ENCODE measurements at regions not wholly inside any gene's neighbourhood (a gene's known extent, or its start where the extent isn't known, plus 50 kb on each side); places are given as distances from the start of the nearest gene placed in this dataset.
"Not testable (repeated sequence)": the region's sequence is repeated elsewhere in the genome, so short reads cannot be mapped to it uniquely, and the experiment has no call there.

- Histone ChIP-seq H3K9ac (ENCODE audit: low read length) (no peak overlapping the region), H3K4me1 (ENCODE audit: control insufficient read depth, low read depth, low read length) (peaks cover 3% of the 10 kb centered on the region), H3K36me3 (ENCODE audit: control insufficient read depth, low read depth, low read length) (no peaks in the 10 kb centered on the region), H3K4me3 (ENCODE audit: low read length) (no peak overlapping the region), H3K27ac (ENCODE audit: low read length) (no peak overlapping the region), H3K27me3 (ENCODE audit: control insufficient read depth, insufficient read depth, low read length) (no peaks in the 10 kb centered on the region), H3K9me3 (ENCODE audit: control insufficient read depth, low read depth, low read length) (no peaks in the 10 kb centered on the region)
Measured at GRCh38 chr1:185477638-185478580, 160.9 kb upstream of the IVNS1ABP start.

- no peak overlapping the region for H3K4me3 ChIP-seq (ENCODE audit: low read length)
- H3K9me3 ChIP-seq (ENCODE audit: control insufficient read depth, low read depth, low read length) = no peaks in the 10 kb centered on the region
- peaks cover under 1% of the 10 kb centered on the region for H3K4me1 ChIP-seq (ENCODE audit: control insufficient read depth, low read depth, low read length)
- H3K9ac ChIP-seq (ENCODE audit: low read length) = no peak overlapping the region
- H3K27ac ChIP-seq (ENCODE audit: low read length) = no peak overlapping the region
- H3K36me3 ChIP-seq (ENCODE audit: control insufficient read depth, low read depth, low read length) = no peaks in the 10 kb centered on the region
- no peaks in the 10 kb centered on the region for H3K27me3 ChIP-seq (ENCODE audit: control insufficient read depth, insufficient read depth, low read length)
Measured at GRCh38 chr1:185474440-185475149, 157.6 kb upstream of the IVNS1ABP start.

- Histone ChIP-seq H3K27me3 (ENCODE audit: control insufficient read depth, insufficient read depth, low read length) (no peaks in the 10 kb centered on the region), H3K36me3 (ENCODE audit: control insufficient read depth, low read depth, low read length) (no peaks in the 10 kb centered on the region), H3K9me3 (ENCODE audit: control insufficient read depth, low read depth, low read length) (no peaks in the 10 kb centered on the region), H3K4me3 (ENCODE audit: low read length) (no peak overlapping the region), H3K27ac (ENCODE audit: low read length) (no peak overlapping the region), H3K9ac (ENCODE audit: low read length) (no peak overlapping the region), H3K4me1 (ENCODE audit: control insufficient read depth, low read depth, low read length) (no peaks in the 10 kb centered on the region)
Measured at GRCh38 chr1:185473186-185473585, 156.1 kb upstream of the IVNS1ABP start.

DNA sequence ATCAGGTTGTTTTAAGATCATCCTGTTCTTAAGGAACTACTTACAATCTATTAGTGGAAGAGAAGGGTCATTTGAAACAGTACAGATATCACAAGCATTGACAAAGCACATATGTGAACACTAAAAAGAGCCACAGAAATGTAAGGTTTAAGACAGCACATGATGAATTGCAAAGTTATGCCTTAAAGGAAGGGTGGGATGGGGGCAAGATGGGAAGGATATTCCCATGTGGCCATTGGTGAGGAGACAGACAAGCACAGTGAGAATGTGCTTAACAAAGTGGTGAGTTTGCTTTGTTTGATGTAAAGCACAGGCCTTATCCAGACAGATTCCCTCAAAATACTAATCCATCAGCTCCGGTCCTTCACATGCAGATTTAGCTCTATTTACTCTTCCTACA is 151.6 kb upstream of the IVNS1ABP start:
- Histone ChIP-seq H3K9me3 (ENCODE audit: control insufficient read depth, low read depth, low read length) (no peaks in the 10 kb centered on the region), H3K27me3 (ENCODE audit: control insufficient read depth, insufficient read depth, low read length) (no peaks in the 10 kb centered on the region), H3K9ac (ENCODE audit: low read length) (no peak overlapping the region), H3K4me3 (ENCODE audit: low read length) (no peak overlapping the region), H3K4me1 (ENCODE audit: control insufficient read depth, low read depth, low read length) (no peaks in the 10 kb centered on the region), H3K36me3 (ENCODE audit: control insufficient read depth, low read depth, low read length) (no peaks in the 10 kb centered on the region), H3K27ac (ENCODE audit: low read length) (no peak overlapping the region)

GRCh38 chr1:185467122-185467521 is 150.1 kb upstream of the IVNS1ABP start:
- Histone ChIP-seq H3K27me3 (ENCODE audit: control insufficient read depth, insufficient read depth, low read length) (no peaks in the 10 kb centered on the region), H3K4me1 (ENCODE audit: control insufficient read depth, low read depth, low read length) (no peaks in the 10 kb centered on the region), H3K9ac (ENCODE audit: low read length) (no peak overlapping the region), H3K27ac (ENCODE audit: low read length) (no peak overlapping the region), H3K9me3 (ENCODE audit: control insufficient read depth, low read depth, low read length) (no peaks in the 10 kb centered on the region), H3K4me3 (ENCODE audit: low read length) (no peak overlapping the region), H3K36me3 (ENCODE audit: control insufficient read depth, low read depth, low read length) (no peaks in the 10 kb centered on the region)

DNA sequence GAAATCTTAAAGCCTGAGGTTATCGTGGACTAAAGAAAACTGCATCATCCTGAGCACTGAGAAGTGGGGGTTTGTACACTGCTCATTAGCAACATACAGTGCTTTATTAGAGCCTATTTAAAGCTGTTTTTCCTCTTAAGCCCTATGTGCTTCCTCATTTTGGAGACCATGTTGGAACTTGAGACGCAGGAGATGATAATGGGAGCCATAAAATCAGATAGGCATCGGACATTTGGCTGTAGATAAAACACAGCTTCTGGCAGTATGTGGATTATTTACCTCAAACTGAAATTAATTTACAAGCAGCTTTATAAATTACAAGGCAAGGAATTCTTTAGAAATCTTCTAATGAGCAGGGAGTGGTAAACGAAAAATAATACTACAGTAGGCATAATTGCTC is 147.7 kb upstream of the IVNS1ABP start:
- Histone ChIP-seq H3K36me3 (ENCODE audit: control insufficient read depth, low read depth, low read length) (no peaks in the 10 kb centered on the region), H3K9me3 (ENCODE audit: control insufficient read depth, low read depth, low read length) (no peaks in the 10 kb centered on the region), H3K9ac (ENCODE audit: low read length) (no peak overlapping the region), H3K27ac (ENCODE audit: low read length) (no peak overlapping the region), H3K4me1 (ENCODE audit: control insufficient read depth, low read depth, low read length) (no peaks in the 10 kb centered on the region), H3K27me3 (ENCODE audit: control insufficient read depth, insufficient read depth, low read length) (no peaks in the 10 kb centered on the region), H3K4me3 (ENCODE audit: low read length) (no peak overlapping the region)

DNA sequence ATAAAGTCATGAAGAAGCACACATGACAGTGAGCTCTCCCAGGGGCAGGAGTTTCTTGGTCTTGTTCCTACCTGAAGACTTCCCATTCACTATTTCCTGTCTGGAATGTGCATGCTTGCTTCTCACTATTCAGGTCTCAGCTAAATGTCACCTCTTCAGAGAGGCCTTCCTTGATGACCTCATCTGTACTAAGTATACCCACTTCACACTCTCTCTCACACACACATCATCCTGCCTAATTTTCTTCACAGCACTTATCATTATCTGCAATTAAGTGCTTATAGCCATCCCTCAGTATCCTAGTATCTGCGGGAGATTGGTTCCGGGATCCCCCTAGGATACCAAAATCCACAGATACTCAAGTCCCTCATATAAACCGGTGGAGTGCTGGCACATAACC is 146.4 kb upstream of the IVNS1ABP start:
- H3K27me3 ChIP-seq (ENCODE audit: control insufficient read depth, insufficient read depth, low read length) = no peaks in the 10 kb centered on the region
- no peak overlapping the region for H3K9ac ChIP-seq (ENCODE audit: low read length)
- H3K27ac ChIP-seq (ENCODE audit: low read length) = no peak overlapping the region
- no peaks in the 10 kb centered on the region for H3K36me3 ChIP-seq (ENCODE audit: control insufficient read depth, low read depth, low read length)
- no peaks in the 10 kb centered on the region for H3K9me3 ChIP-seq (ENCODE audit: control insufficient read depth, low read depth, low read length)
- no peaks in the 10 kb centered on the region for H3K4me1 ChIP-seq (ENCODE audit: control insufficient read depth, low read depth, low read length)
- no peak overlapping the region for H3K4me3 ChIP-seq (ENCODE audit: low read length)

- Histone ChIP-seq H3K9me3 (ENCODE audit: control insufficient read depth, low read depth, low read length) (no peaks in the 10 kb centered on the region), H3K9ac (ENCODE audit: low read length) (no peak overlapping the region), H3K27ac (ENCODE audit: low read length) (no peak overlapping the region), H3K4me3 (ENCODE audit: low read length) (no peak overlapping the region), H3K4me1 (ENCODE audit: control insufficient read depth, low read depth, low read length) (no peaks in the 10 kb centered on the region), H3K27me3 (ENCODE audit: control insufficient read depth, insufficient read depth, low read length) (no peaks in the 10 kb centered on the region), H3K36me3 (ENCODE audit: control insufficient read depth, low read depth, low read length) (no peaks in the 10 kb centered on the region)
Measured at GRCh38 chr1:185463011-185463410, 146.0 kb upstream of the IVNS1ABP start.

DNA sequence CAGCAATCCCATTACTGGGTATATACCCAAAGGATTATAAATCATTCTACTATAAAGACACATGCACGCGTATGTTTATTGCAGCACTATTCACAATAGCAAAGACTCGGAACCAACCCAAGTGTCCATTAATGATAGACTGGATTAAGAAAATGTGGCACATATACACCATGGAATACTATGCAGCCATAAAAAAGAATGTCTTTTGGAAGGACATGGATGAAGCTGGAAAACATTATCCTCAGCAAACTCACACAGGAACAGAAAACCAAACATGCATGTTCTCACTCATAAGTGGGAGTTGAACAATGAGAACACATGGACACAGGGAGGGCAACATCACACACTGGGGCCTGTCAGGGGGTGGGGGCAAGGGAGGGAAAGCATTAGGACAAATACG is 143.7 kb upstream of the IVNS1ABP start:
- H3K9ac ChIP-seq (ENCODE audit: low read length); H3K4me3 ChIP-seq (ENCODE audit: low read length); H3K27me3 ChIP-seq (ENCODE audit: control insufficient read depth, insufficient read depth, low read length); H3K9me3 ChIP-seq (ENCODE audit: control insufficient read depth, low read depth, low read length); H3K27ac ChIP-seq (ENCODE audit: low read length); H3K4me1 ChIP-seq (ENCODE audit: control insufficient read depth, low read depth, low read length); H3K36me3 ChIP-seq (ENCODE audit: control insufficient read depth, low read depth, low read length): not testable (repeated sequence)

DNA sequence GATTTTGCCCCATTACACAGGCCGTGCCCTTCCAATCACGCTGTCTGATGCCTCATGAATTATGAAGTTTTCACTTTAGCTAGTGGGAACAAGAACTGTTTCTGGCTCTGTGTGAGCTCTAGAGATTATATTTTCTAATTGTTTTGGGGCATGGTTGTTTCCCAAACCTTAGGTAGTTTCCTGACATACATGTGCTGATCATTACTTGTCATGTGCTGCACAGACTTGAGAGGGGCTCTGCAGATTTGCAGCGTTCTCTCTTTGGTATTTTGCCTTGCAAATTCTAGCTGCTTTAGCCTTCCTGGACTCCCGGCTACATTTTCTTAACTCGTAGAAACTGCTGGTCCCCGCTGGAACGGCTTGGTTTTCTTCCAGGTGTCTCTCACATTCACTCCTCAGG is 142.1 kb upstream of the IVNS1ABP start:
- Histone ChIP-seq H3K27me3 (ENCODE audit: control insufficient read depth, insufficient read depth, low read length) (no peaks in the 10 kb centered on the region), H3K9me3 (ENCODE audit: control insufficient read depth, low read depth, low read length) (no peaks in the 10 kb centered on the region), H3K27ac (ENCODE audit: low read length) (no peak overlapping the region), H3K9ac (ENCODE audit: low read length) (no peak overlapping the region), H3K4me1 (ENCODE audit: control insufficient read depth, low read depth, low read length) (no peaks in the 10 kb centered on the region), H3K4me3 (ENCODE audit: low read length) (no peak overlapping the region), H3K36me3 (ENCODE audit: control insufficient read depth, low read depth, low read length) (no peaks in the 10 kb centered on the region)

GRCh38 chr1:185458670-185459069 is 141.6 kb upstream of the IVNS1ABP start:
- Histone ChIP-seq H3K9me3 (ENCODE audit: control insufficient read depth, low read depth, low read length) (no peaks in the 10 kb centered on the region), H3K27me3 (ENCODE audit: control insufficient read depth, insufficient read depth, low read length) (no peaks in the 10 kb centered on the region), H3K9ac (ENCODE audit: low read length) (no peak overlapping the region), H3K4me1 (ENCODE audit: control insufficient read depth, low read depth, low read length) (no peaks in the 10 kb centered on the region), H3K4me3 (ENCODE audit: low read length) (no peak overlapping the region), H3K27ac (ENCODE audit: low read length) (no peak overlapping the region), H3K36me3 (ENCODE audit: control insufficient read depth, low read depth, low read length) (no peaks in the 10 kb centered on the region)
